Tongue (tissue), 1 donor: ENCODE measurements at regions not wholly inside any gene's neighbourhood (a gene's known extent, or its start where the extent isn't known, plus 50 kb on each side); places are given as distances from the start of the nearest gene placed in this dataset.
"Not testable (repeated sequence)": the region's sequence is repeated elsewhere in the genome, so short reads cannot be mapped to it uniquely, and the experiment has no call there.

Experiments used
- DNase-seq: peaks from one replicate; pipeline ENCODE4 v3.0.0-alpha.2; 2015

DNA sequence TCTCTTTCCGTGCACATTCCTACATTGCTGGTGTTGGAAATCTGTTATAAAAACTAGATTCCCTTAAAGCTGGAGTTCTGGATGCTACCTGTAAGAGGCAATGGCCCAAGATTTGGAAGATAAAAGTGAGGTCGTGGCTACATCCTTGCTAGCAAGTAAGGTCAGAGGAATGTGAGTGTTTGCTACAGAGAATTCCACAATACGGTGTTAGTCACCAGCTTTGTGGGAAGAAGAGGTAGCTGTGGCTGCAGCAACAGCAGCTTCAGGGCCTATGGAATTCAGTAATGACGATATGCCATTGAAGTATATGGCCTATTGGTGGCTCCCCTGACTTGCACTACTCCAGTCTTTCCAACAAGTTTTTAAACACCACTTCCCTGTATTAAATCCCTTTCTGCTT lies 227.7 kb upstream of the TMEM260 start:
- DNase-seq: no peak

DNA sequence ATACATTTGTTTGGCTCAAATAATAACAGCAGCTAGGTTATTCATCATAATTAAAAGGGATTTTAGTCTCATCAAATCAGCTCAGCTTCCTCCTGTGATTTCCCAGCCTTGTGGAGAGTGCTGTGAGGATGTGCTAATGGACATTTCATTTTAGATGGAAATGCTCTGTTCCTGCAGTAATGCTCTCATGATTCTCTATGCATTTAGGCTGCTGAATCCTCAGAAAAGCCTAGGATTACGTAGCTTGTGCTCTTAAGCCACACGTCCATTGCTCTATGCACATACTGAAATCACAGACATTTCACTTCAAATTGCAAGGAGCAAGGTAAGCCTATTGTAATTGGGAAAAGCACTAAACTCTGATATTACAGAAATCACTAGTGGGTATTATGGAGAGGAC lies 226.6 kb upstream of the TMEM260 start:
- no peak for DNase-seq

DNA sequence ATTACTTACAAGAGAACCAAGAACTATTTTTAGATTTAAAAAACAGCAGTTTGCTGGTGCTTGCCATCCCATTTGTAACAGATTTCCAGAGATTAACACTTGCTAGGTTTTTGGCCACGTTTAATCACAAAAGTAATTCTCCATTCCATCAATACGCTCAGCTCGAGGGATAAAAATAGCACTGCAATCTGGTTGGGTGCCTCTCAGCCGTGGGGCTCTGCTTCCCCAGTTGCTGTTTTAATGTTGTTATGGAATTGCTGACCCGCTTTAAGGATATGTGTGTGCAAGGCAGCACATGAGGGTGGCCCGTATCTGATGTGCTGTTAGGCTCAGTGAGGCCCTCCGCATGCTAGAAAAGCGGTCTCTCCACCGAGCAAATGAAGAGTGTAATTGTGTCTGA lies 222.2 kb upstream of the TMEM260 start:
- DNase-seq: peak; percentile 58

DNA sequence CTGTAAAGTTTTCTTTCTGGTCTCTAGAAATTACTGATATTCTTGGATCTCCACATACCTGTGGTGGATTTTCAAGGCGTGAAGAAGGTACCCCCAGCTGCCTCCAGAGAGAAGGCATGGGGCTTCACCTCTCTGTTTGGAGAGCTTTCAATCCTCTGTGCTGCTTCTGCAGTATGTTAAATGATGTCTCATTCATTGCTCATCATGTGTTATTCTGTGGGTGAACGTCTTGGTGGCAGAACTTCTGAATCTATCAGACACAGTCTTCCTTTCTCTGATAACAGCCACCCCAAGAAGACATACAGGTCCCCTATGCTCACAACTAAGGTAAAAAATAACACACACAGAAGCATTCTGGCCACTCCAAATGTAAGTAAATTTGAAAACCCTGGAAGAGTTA lies 221.3 kb upstream of the TMEM260 start:
- DNase-seq: no peak

GRCh38 chr14:56358851-56359614 lies 220.6 kb upstream of the TMEM260 start:
- DNase-seq: peak; percentile 52

DNA sequence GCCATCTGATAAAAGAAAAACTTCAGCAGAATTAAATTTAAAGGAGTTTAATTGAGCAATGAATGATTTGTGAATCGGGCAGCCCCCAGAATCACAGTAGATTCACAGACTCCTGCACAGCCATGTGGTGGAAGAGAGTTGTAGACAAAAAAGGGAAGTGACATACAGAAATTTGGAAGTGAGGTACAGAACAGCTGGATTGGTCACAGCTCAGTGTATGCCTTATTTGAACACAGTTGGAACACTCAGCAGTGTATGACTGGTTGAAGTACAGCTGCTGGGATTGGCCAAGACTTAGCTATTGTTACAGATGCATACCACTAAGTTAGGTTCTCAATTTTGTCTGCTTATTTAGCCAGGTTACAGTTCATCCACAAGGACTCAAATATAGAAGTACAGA lies 213.9 kb upstream of the TMEM260 start:
- DNase-seq: not testable (repeated sequence)

DNA sequence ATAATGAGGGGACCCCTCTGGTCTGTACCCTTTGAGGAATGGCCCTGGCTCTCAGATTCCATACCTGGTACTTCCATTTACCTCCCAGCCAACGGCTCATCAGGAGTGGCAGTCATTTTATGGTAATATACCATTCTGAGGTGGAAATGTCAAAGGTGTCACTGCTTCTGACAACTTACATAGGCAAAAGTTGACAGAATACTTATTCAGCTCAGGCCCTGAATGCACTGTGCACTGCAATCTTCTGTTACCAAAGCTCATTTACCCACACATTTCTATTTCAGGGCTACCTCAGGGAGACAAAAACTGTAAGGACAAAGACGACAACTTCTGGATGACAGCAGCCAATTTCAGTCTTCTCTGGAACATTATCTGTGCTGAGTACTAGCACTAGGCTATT lies 212.2 kb upstream of the TMEM260 start:
- no peak for DNase-seq

DNA sequence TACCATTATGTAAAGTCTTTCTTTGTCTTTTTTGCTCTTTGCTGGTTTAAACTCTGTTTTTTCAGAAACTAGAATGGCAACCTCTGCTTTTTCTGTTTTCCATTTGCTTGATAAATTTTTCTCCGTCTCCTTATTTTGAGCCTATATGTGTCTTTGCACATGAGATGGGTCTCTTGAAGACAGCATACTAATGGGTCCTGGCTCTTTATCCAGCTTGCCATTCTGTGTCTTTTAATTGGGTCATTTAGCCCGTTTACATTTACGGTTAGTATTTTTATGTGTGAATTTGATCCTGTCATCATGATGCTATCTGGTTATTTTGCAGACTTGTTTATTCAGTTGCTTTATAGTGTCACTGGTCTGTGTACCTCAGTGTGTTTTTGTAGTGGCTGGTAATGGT lies 207.9 kb upstream of the TMEM260 start:
- no peak for DNase-seq

- DNase-seq: no peak
Observed at GRCh38 chr14:56374421-56374820, 205.2 kb upstream of the TMEM260 start.

DNA sequence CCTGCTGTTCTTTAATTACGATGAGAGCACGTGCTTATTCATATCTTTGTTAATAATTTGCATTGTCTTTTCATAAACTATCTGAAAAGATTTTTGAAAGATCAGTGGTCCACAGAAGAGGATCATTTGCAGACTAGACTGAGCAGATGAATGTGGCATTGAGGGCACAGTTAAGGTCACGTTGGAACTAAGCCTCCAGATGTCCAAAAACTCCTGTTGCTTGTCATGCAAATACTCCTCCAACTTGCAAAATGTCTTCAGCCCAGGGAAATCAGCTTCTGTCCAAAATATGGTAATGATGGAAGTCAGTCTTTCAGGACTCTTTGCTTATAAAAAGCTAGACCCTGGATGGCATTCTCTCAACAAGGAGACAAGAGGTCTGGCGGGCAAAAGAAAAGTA lies 201.6 kb upstream of the TMEM260 start:
- DNase-seq: no peak

- DNase-seq: no peak
Observed at GRCh38 chr14:56378475-56378877, 201.1 kb upstream of the TMEM260 start.

GRCh38 chr14:56379956-56380355 lies 199.6 kb upstream of the TMEM260 start:
- no peak for DNase-seq

DNA sequence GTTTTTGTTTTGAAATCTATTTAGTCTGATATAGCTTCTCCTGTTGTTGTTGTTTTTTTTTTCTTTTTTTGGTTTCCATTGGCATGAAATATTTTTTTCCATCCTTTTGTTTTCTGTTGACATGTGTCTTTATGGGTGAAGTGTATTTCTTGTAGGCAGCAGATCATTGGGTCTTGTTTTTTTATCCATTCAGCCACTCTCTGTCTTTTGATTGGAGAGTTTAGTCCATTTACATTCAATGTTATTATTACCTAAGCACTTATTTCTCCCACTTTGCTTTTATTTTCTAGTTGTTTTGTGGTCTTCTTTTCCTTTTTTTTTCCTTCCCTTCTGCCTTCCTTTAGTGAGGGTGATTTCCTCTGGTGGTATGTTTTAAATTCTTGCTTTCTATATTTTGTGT lies 193.6 kb upstream of the TMEM260 start:
- DNase-seq: no peak

DNA sequence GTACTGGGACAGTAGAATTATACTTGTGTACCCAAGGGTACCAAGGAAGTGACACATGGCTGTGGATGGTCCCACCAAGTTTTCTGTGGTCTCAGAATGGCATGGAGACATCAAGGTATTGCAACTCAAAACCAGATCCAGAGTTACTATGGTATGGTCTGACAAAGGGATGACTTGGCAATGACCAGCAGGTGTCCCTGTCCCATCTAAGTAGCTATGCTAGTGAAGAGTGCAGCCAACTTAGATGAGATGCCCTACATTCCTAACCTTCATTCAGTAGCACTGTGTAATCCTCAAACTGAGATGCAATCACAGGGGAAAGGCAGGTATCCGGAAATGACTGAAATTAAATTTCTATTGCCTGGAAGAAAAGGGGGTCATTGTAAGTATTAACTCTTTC lies 188.7 kb upstream of the TMEM260 start:
- DNase-seq: no peak

GRCh38 chr14:56394826-56395530 lies 184.6 kb upstream of the TMEM260 start:
- DNase-seq: no peak

- peak; percentile 5 for DNase-seq
Observed at GRCh38 chr14:56400109-56400825, 179.3 kb upstream of the TMEM260 start.

DNA sequence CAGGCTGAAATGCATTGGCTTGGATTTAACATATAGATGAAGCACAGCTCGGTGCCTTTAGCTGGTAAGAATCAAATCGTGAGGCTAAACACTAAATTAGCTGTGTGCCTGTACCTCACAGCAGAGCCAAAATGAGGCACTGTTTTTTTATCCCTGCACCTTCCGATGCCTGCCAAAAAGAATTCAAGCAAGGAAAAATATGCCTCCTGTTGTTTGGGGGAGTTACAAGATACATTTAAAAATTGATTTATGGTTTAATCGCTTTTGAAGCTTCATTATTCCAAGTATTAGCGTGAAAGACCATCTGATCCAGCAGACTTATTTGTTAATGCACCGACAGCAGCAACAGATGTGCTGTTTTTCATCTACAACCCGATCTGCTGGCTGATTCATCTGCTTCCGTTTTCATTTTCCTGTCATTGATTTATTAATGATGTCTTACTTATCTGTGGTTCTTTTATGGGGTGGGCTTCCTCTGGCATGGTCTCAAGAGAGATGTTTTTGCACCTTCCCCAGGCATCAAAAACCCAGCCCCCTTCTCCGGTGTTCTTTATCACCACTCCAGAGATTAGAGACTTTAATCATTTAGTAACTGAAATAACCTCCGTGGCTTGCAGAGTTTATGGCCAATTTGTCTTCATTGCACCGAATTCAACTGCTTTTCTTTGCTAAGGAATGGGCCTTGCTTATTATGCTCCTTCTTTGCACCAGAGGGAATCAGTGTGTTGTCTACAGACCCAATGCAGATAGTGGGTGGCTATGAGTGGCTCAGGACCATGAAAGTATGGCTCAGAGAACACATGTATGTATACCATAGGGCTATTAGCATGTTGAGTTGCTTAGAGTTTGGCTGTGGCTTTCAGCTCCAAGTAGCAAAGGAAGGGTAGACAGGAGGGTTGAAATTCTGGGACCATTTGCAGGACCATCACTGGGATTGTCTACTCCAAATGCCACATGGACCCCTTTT lies 166.8 kb upstream of the TMEM260 start:
- peak; percentile 41 for DNase-seq

DNA sequence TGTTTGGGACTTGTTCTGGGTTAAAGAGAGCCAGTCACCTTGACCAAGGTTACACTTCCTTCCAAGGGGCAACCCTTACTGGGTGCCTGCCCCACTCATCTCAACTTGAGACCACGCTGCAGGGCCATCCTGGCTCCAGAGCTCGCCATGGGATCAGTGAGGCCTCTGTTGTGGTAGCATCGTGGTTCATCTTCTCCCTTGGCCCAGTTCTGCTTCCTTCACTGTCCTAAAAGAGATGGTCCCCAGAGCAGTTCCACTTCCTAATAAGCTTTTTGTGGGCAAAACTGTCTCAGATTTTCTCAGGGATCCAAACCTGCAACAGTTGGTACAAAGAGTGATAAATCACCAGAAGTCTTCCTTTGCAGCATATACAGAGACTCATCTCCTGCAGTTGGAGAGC lies 165.9 kb upstream of the TMEM260 start:
- DNase-seq: no peak

DNA sequence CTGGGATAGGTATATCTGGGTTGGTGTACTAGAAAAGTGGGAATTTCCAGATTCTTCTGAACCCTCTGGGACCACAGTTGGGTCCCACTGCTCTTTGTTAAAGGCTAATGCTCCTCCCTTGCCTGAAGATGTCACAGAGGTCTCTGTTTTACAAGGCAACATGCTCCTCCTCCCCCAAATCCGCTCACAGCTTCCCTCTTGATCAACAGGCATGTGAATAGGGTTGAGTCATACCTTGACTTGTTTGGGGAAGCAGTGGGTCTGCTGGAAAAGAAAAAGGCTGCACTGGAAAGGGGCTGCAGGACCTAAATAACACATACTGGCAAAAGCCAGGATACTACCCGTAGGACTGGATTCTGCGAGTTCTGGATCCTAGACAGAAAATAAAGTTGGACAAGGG lies 165.4 kb upstream of the TMEM260 start:
- DNase-seq: no peak

GRCh38 chr14:56416213-56416612 lies 163.4 kb upstream of the TMEM260 start:
- no peak for DNase-seq

DNA sequence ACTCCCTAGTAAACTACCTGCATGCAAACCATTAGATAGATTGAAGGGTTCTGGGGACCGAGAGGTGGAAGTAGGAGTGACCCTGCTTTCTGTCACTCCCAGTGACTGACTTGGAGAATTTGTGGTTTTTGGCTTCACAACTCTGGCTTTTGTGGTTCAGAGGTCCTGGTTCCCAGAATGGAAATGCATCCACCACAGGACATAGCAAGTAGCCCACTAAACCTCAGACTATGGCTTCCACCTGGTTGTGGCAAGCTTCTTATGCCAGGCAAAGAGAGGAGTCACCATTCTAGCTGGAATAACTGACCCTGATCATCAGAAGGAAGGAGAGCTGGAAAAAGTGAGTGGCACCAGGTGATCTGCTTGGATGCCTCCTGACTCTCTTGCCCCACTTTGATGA lies 162.4 kb upstream of the TMEM260 start:
- DNase-seq: no peak

DNA sequence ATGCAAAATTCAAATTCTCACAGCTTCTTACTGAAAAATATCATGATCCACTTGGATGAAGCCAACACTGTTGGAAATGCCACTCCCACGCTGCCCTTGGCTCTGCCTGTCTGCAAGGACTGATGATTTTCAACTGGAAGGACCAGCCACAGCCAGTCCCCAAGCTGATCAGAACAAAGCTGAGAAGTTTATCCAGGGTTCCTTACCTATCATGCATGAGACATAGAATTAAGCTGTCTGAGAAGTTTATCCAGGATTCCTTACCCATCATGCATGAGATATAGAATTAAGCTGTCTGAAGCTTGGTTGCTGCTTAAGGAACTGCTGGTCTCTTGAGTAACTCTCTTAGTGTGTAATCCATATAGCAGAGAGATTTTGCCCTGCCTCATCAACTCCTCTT lies 159.8 kb upstream of the TMEM260 start:
- DNase-seq: no peak
